Mononuclear cell (primary cell): ENCODE measurements at regions not wholly inside any gene's neighbourhood (a gene's known extent, or its start where the extent isn't known, plus 50 kb on each side); places are given as distances from the start of the nearest gene placed in this dataset.

Experiments
- H3K27me3 ChIP-seq: 2 replicates; pipeline ENCODE4 v1.6.0; 2011; ENCODE audit warnings: low read length, control low read depth; ENCODE audit not compliant: insufficient read depth
- H3K4me1 ChIP-seq: 2 replicates; pipeline ENCODE4 v1.5.1; 2011; ENCODE audit warnings: mild to moderate bottlenecking, low read length, control low read depth; ENCODE audit not compliant: insufficient read depth
- H3K4me3 ChIP-seq: 2 replicates; pipeline ENCODE4 v1.5.1; 2011; ENCODE audit warnings: mild to moderate bottlenecking, low read length, moderate library complexity
- H3K9me3 ChIP-seq: 2 replicates; pipeline ENCODE4 v1.5.1; 2011; ENCODE audit warnings: low read depth, mild to moderate bottlenecking, control low read depth, low read length

GRCh38 chr15:93495799-93496637 is 407.0 kb upstream of the RGMA start:
- no peaks in the 10 kb centered on the region for H3K9me3 ChIP-seq
- no peak overlapping the region for H3K4me3 ChIP-seq
- H3K4me1 ChIP-seq, result no peaks in the 10 kb centered on the region
- no peaks in the 10 kb centered on the region for H3K27me3 ChIP-seq

GRCh38 chr15:93493172-93493571 is 404.2 kb upstream of the RGMA start:
- no peaks in the 10 kb centered on the region for H3K4me1 ChIP-seq
- H3K27me3 ChIP-seq, result no peaks in the 10 kb centered on the region
- H3K9me3 ChIP-seq, result no peaks in the 10 kb centered on the region

GRCh38 chr15:93491291-93491690 is 402.3 kb upstream of the RGMA start:
- Histone ChIP-seq H3K4me1 (no peaks in the 10 kb centered on the region), H3K27me3 (no peaks in the 10 kb centered on the region), H3K9me3 (no peaks in the 10 kb centered on the region), H3K4me3 (no peak overlapping the region)

More at GRCh38 chr15:93493172-93493571, 404.2 kb upstream of the RGMA start:
- no peak overlapping the region for H3K4me3 ChIP-seq

GRCh38 chr15:93488296-93488713 is 399.3 kb upstream of the RGMA start:
- Histone ChIP-seq H3K9me3 (no peaks in the 10 kb centered on the region), H3K27me3 (no peaks in the 10 kb centered on the region), H3K4me3 (no peak overlapping the region), H3K4me1 (no peaks in the 10 kb centered on the region)

- Histone ChIP-seq H3K4me1 (no peaks in the 10 kb centered on the region), H3K4me3 (no peak overlapping the region), H3K27me3 (no peaks in the 10 kb centered on the region), H3K9me3 (no peaks in the 10 kb centered on the region)
Observed at GRCh38 chr15:93486407-93487117, 397.6 kb upstream of the RGMA start.

GRCh38 chr15:93485438-93486327 is 396.7 kb upstream of the RGMA start:
- Histone ChIP-seq H3K4me1 (no peaks in the 10 kb centered on the region), H3K27me3 (no peaks in the 10 kb centered on the region), H3K4me3 (no peak overlapping the region), H3K9me3 (no peaks in the 10 kb centered on the region)

GRCh38 chr15:93483923-93484322 is 394.9 kb upstream of the RGMA start:
- H3K27me3 ChIP-seq, result no peaks in the 10 kb centered on the region
- H3K4me1 ChIP-seq, result no peaks in the 10 kb centered on the region
- no peak overlapping the region for H3K4me3 ChIP-seq
- no peaks in the 10 kb centered on the region for H3K9me3 ChIP-seq

GRCh38 chr15:93482731-93483130 is 393.7 kb upstream of the RGMA start:
- Histone ChIP-seq H3K27me3 (no peaks in the 10 kb centered on the region), H3K9me3 (no peaks in the 10 kb centered on the region), H3K4me1 (no peaks in the 10 kb centered on the region), H3K4me3 (no peak overlapping the region)

- Histone ChIP-seq H3K9me3 (no peaks in the 10 kb centered on the region), H3K4me3 (no peak overlapping the region), H3K27me3 (no peaks in the 10 kb centered on the region), H3K4me1 (no peaks in the 10 kb centered on the region)
Observed at GRCh38 chr15:93479715-93480114, 390.7 kb upstream of the RGMA start.

- Histone ChIP-seq H3K9me3 (no peaks in the 10 kb centered on the region), H3K27me3 (no peaks in the 10 kb centered on the region), H3K4me3 (no peak overlapping the region), H3K4me1 (no peaks in the 10 kb centered on the region)
Observed at GRCh38 chr15:93478947-93479346, 389.9 kb upstream of the RGMA start.

GRCh38 chr15:93477721-93478120 is 388.7 kb upstream of the RGMA start:
- no peaks in the 10 kb centered on the region for H3K27me3 ChIP-seq

GRCh38 chr15:93477188-93477587 is 388.2 kb upstream of the RGMA start:
- H3K4me3 ChIP-seq, result no peak overlapping the region
- H3K9me3 ChIP-seq, result no peaks in the 10 kb centered on the region
- H3K27me3 ChIP-seq, result no peaks in the 10 kb centered on the region

More at GRCh38 chr15:93477721-93478120, 388.7 kb upstream of the RGMA start:
- no peak overlapping the region for H3K4me3 ChIP-seq
- H3K9me3 ChIP-seq, result no peaks in the 10 kb centered on the region
- no peaks in the 10 kb centered on the region for H3K4me1 ChIP-seq

GRCh38 chr15:93476491-93477177 is 387.6 kb upstream of the RGMA start:
- Histone ChIP-seq H3K4me1 (no peaks in the 10 kb centered on the region), H3K4me3 (no peak overlapping the region), H3K27me3 (no peaks in the 10 kb centered on the region), H3K9me3 (no peaks in the 10 kb centered on the region)

More at GRCh38 chr15:93477188-93477587, 388.2 kb upstream of the RGMA start:
- H3K4me1 ChIP-seq, result no peaks in the 10 kb centered on the region

- Histone ChIP-seq H3K27me3 (no peaks in the 10 kb centered on the region), H3K4me1 (no peaks in the 10 kb centered on the region), H3K4me3 (no peak overlapping the region), H3K9me3 (no peaks in the 10 kb centered on the region)
Observed at GRCh38 chr15:93474728-93475127, 385.7 kb upstream of the RGMA start.
